HL-60 (cell line): ENCODE measurements at regions not wholly inside any gene's neighbourhood (a gene's known extent, or its start where the extent isn't known, plus 50 kb on each side); places are given as distances from the start of the nearest gene placed in this dataset.

Experiments used
- GABPA ChIP-seq: IDR thresholded peaks from 2 replicates; pipeline ENCODE4 v1.6.1; 2012; ENCODE audit warnings: low read depth
- POLR2AphosphoS5 ChIP-seq: IDR thresholded peaks from 2 replicates; pipeline ENCODE4 v1.6.1; 2012; ENCODE audit warnings: low read depth
- TF ChIP-seq, protein P1 (sequence below): IDR thresholded peaks from one replicate; pipeline ENCODE4 v1.5.1; 2011; ENCODE audit warnings: low read length, control low read depth, inconsistent platforms; ENCODE audit not compliant: insufficient read depth
- TF ChIP-seq, protein P2 (sequence below): IDR thresholded peaks from 2 replicates; pipeline ENCODE4 v1.6.1; 2012; ENCODE audit warnings: low read depth; ENCODE audit not compliant: insufficient replicate concordance

DNA sequence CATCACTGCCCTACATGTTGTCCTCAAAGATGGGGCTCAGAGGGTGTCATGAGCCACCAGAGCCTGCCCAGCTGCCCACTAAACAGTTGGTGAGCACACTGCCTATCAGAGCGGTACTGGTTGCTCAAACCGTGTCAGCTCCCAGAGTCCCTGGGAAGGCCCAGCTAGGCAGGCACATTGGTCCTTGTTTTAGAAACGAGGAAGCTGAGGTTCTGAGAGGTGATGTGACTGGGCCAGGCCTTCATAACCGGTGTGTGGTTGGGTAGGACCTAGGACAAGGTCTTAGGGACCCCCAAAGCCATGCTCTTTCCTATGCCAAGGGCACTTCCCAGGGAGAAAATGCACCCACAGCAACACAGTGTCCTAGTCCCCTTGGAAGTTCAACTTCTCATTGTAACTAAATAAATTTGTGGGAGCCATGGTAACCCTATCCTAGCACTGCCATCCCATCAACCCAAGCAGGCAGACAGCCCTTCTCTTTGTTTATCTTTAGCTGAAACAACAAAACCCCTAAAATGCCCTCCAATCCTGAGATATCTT, 174.7 kb upstream of the PDE1C start:
- TF ChIP-seq, protein P1, sequence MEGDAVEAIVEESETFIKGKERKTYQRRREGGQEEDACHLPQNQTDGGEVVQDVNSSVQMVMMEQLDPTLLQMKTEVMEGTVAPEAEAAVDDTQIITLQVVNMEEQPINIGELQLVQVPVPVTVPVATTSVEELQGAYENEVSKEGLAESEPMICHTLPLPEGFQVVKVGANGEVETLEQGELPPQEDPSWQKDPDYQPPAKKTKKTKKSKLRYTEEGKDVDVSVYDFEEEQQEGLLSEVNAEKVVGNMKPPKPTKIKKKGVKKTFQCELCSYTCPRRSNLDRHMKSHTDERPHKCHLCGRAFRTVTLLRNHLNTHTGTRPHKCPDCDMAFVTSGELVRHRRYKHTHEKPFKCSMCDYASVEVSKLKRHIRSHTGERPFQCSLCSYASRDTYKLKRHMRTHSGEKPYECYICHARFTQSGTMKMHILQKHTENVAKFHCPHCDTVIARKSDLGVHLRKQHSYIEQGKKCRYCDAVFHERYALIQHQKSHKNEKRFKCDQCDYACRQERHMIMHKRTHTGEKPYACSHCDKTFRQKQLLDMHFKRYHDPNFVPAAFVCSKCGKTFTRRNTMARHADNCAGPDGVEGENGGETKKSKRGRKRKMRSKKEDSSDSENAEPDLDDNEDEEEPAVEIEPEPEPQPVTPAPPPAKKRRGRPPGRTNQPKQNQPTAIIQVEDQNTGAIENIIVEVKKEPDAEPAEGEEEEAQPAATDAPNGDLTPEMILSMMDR: no peak
- TF ChIP-seq POLR2AphosphoS5: no peak
- TF ChIP-seq, protein P2, sequence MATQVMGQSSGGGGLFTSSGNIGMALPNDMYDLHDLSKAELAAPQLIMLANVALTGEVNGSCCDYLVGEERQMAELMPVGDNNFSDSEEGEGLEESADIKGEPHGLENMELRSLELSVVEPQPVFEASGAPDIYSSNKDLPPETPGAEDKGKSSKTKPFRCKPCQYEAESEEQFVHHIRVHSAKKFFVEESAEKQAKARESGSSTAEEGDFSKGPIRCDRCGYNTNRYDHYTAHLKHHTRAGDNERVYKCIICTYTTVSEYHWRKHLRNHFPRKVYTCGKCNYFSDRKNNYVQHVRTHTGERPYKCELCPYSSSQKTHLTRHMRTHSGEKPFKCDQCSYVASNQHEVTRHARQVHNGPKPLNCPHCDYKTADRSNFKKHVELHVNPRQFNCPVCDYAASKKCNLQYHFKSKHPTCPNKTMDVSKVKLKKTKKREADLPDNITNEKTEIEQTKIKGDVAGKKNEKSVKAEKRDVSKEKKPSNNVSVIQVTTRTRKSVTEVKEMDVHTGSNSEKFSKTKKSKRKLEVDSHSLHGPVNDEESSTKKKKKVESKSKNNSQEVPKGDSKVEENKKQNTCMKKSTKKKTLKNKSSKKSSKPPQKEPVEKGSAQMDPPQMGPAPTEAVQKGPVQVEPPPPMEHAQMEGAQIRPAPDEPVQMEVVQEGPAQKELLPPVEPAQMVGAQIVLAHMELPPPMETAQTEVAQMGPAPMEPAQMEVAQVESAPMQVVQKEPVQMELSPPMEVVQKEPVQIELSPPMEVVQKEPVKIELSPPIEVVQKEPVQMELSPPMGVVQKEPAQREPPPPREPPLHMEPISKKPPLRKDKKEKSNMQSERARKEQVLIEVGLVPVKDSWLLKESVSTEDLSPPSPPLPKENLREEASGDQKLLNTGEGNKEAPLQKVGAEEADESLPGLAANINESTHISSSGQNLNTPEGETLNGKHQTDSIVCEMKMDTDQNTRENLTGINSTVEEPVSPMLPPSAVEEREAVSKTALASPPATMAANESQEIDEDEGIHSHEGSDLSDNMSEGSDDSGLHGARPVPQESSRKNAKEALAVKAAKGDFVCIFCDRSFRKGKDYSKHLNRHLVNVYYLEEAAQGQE: no peak
- TF ChIP-seq GABPA: no peak
